ENCODE measurements at regions not wholly inside any gene's neighbourhood (a gene's known extent, or its start where the extent isn't known, plus 50 kb on each side); places are given as distances from the start of the nearest gene placed in this dataset.

DNA sequence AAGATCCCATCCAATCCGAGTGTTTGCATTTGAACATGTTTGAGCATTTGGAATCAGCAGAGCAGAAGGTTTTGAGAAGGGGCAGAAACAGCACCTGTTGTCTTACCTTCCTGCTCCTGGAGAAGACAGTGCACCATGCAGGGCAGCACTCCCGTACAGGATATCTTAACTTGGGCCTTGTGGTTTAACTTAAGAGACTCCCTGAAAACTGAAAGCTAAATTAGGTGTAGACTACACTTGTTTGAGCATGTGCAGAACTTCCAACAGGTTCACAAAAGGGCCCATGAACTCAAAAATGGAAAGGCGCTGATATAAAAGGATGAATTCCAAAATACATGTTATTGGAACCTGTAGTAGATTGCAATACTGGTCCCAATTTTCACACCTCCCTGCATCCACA lies 175.4 kb upstream of the PRICKLE2 start:
- no peaks in the 10 kb centered on the region for H3K4me1 ChIP-seq
- no peak for DNase-seq
- intact Hi-C loops (cut with DNase I) = loop anchor here in 1 of 2 donors (5.0 kb wide), 1 partner anchor 363 kb away; no protein-coding TSS in a partner anchor
- no peaks in the 10 kb centered on the region for H3K9me3 ChIP-seq
- TF ChIP-seq, protein P1, sequence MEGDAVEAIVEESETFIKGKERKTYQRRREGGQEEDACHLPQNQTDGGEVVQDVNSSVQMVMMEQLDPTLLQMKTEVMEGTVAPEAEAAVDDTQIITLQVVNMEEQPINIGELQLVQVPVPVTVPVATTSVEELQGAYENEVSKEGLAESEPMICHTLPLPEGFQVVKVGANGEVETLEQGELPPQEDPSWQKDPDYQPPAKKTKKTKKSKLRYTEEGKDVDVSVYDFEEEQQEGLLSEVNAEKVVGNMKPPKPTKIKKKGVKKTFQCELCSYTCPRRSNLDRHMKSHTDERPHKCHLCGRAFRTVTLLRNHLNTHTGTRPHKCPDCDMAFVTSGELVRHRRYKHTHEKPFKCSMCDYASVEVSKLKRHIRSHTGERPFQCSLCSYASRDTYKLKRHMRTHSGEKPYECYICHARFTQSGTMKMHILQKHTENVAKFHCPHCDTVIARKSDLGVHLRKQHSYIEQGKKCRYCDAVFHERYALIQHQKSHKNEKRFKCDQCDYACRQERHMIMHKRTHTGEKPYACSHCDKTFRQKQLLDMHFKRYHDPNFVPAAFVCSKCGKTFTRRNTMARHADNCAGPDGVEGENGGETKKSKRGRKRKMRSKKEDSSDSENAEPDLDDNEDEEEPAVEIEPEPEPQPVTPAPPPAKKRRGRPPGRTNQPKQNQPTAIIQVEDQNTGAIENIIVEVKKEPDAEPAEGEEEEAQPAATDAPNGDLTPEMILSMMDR (IDR thresholded peaks at IDR 0.05) = no peak
- TF ChIP-seq POLR2A (IDR thresholded peaks at IDR 0.05) = no peak
- no peak overlapping the region for H3K27ac ChIP-seq
- ATAC-seq = no peak
- WGBS (ENCODE audit: insufficient coverage, low coverage, low lambda C conversion rate, missing lambda C conversion rate) = 45% methylated on average over 3 of the region's 3 CpGs
- no peaks in the 10 kb centered on the region for H3K27me3 ChIP-seq
- H3K36me3 ChIP-seq = no peaks in the 10 kb centered on the region
- no peak overlapping the region for H3K4me3 ChIP-seq

DNA sequence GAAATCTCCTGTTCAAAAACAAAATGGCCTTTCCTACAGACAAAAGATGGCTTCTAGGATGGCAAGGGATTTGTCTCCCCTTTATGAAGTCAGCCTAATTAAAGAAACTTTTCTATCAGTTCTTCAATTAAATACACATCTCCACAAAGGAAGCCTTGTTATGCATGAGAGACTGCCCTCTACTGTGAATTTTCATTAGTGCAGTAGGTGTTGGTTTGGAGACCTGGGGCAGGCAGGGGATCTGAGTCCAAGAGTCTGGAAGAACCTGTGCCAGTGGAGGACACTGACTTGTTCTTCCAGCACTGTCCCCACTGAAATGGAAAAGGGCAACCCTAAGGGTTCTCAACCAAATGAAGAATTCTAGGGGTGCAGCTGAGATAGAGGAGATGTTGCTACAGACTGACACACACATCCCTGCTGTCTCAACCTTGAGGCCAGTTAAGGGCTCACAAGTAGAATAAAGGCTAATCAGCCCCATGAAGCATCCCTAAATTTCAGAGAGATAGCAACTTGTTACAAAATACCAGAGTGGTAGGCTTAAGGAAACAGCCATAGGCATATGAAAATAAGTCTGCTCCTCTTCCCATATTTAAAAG lies 174.0 kb upstream of the PRICKLE2 start:
- Histone ChIP-seq H3K27ac (no peak overlapping the region), H3K4me1 (no peaks in the 10 kb centered on the region), H3K4me3 (no peak overlapping the region), H3K36me3 (no peaks in the 10 kb centered on the region), H3K27me3 (no peaks in the 10 kb centered on the region), H3K9me3 (no peaks in the 10 kb centered on the region)
- peak in 1 of 3 donors; percentile 51 for DNase-seq
- peak; percentile 82 to 94 (median 88) for ATAC-seq
- TF ChIP-seq POLR2A (IDR thresholded peaks at IDR 0.05) = no peak
- TF ChIP-seq, protein P1 (IDR thresholded peaks at IDR 0.05) = peak; percentile 63 to 82 (median 72)
- intact Hi-C loops (cut with DNase I) = loop anchor here in 1 of 2 donors (10.0 kb wide), 1 partner anchor 365 kb away; no protein-coding TSS in a partner anchor

DNA sequence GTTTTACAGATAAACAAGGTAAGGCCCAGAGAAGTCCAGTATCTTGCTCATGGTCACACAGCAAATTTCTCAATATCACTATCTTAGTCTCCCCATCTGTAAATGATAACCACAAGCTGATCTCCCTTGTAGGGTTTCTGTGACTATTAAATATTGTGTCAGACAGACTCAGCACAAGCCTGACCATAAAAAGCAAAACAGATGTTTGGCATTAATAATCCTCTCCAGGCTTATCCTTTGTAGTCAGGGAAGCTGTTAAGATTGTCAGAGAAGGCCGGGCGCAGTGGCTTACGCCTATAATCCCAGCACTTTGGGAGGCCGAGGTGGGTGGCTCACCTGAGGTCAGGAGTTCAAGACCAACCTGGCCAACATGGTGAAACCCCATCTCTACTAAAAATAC lies 173.2 kb upstream of the PRICKLE2 start:
- TF ChIP-seq POLR2A (IDR thresholded peaks at IDR 0.05) = no peak
- TF ChIP-seq, protein P1 (IDR thresholded peaks at IDR 0.05) = no peak
- Histone ChIP-seq H3K36me3 (no peaks in the 10 kb centered on the region), H3K4me3 (no peak overlapping the region), H3K9me3 (no peaks in the 10 kb centered on the region), H3K27ac (no peak overlapping the region), H3K27me3 (no peaks in the 10 kb centered on the region), H3K4me1 (no peaks in the 10 kb centered on the region)
- no peak for ATAC-seq
- WGBS (ENCODE audit: insufficient coverage, low coverage, low lambda C conversion rate, missing lambda C conversion rate) = 43% methylated on average over 4 of the region's 4 CpGs
- no peak for DNase-seq
- intact Hi-C loops (cut with DNase I) = loop anchor here in 1 of 2 donors (10.0 kb wide), 1 partner anchor 364 kb away; no protein-coding TSS in a partner anchor

DNA sequence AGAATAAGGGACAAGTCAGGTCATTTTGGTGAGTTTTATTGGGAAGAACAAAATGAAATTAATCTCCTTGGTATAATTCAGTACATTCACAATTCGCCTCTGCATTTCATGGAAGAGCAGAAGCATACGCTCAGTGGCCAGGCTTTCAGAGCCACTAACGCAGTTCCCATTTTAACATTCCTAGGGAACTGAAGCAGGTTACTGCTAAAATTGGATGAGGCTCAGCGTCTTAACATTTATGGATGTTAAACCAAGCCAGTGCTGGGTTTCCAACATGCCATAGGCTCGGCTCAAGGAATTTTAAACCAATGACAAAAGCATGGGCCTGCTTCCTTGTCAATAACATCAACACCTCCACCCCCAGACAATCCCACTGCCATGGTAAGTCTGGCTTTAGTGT lies 172.7 kb upstream of the PRICKLE2 start:
- DNase-seq (no peak), ATAC-seq (no peak)
- Histone ChIP-seq H3K27me3 (no peaks in the 10 kb centered on the region), H3K4me3 (no peak overlapping the region), H3K9me3 (no peaks in the 10 kb centered on the region), H3K4me1 (no peaks in the 10 kb centered on the region), H3K27ac (no peak overlapping the region), H3K36me3 (no peaks in the 10 kb centered on the region)
- WGBS (ENCODE audit: insufficient coverage, low coverage, low lambda C conversion rate, missing lambda C conversion rate) = 75% methylated on average over 5 of the region's 5 CpGs
- intact Hi-C loops (cut with DNase I) = loop anchor here in 1 of 2 donors (10.0 kb wide), 1 partner anchor 363 kb away; no protein-coding TSS in a partner anchor
- no peak for TF ChIP-seq POLR2A (IDR thresholded peaks at IDR 0.05)
- TF ChIP-seq, protein P1 (IDR thresholded peaks at IDR 0.05) = no peak
